ENCODE measurements at regions not wholly inside any gene's neighbourhood (a gene's known extent, or its start where the extent isn't known, plus 50 kb on each side); places are given as distances from the start of the nearest gene placed in this dataset.

GRCh38 chr4:31338000-31338399 lies 617.8 kb downstream of the PCDH7 start:
- TF ChIP-seq, protein P1, sequence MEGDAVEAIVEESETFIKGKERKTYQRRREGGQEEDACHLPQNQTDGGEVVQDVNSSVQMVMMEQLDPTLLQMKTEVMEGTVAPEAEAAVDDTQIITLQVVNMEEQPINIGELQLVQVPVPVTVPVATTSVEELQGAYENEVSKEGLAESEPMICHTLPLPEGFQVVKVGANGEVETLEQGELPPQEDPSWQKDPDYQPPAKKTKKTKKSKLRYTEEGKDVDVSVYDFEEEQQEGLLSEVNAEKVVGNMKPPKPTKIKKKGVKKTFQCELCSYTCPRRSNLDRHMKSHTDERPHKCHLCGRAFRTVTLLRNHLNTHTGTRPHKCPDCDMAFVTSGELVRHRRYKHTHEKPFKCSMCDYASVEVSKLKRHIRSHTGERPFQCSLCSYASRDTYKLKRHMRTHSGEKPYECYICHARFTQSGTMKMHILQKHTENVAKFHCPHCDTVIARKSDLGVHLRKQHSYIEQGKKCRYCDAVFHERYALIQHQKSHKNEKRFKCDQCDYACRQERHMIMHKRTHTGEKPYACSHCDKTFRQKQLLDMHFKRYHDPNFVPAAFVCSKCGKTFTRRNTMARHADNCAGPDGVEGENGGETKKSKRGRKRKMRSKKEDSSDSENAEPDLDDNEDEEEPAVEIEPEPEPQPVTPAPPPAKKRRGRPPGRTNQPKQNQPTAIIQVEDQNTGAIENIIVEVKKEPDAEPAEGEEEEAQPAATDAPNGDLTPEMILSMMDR (conservative IDR thresholded peaks at IDR 0.05; ENCODE audit: low read length) = no peak
- TF ChIP-seq EZH2phosphoT487 (IDR thresholded peaks at IDR 0.05; ENCODE audit: borderline replicate concordance, low read depth, low read length) = no peak
